Vagina (tissue), 2 donors: ENCODE measurements at regions not wholly inside any gene's neighbourhood (a gene's known extent, or its start where the extent isn't known, plus 50 kb on each side); places are given as distances from the start of the nearest gene placed in this dataset.

Source experiments
- DNase-seq, 2 donors: peaks; one replicate each; pipeline ENCODE4 v3.0.0-alpha.2; 2017; ENCODE audit errors: extremely low spot score in 2 of 2
- H3K27ac ChIP-seq: fragments of 200-600 bp; sonication (generic); one replicate; pipeline ENCODE4 v1.5.1; 2019
- H3K27me3 ChIP-seq: fragments of 200-600 bp; sonication (generic); one replicate; pipeline ENCODE4 v1.5.1; 2019
- H3K36me3 ChIP-seq, 2 donors: fragments of 200-600 bp; sonication (generic); one replicate each; pipeline ENCODE4 v1.5.1; 2017 to 2019
- H3K4me1 ChIP-seq: fragments of 200-600 bp; sonication (generic); one replicate; pipeline ENCODE4 v1.5.1; 2019
- H3K4me3 ChIP-seq, 2 donors: fragments of 200-600 bp; sonication (generic); 1 replicate in 1 of 2; 2 replicates in 1 of 2; pipeline ENCODE4 v1.5.1; 2016 to 2019
- H3K9me3 ChIP-seq: fragments of 200-600 bp; sonication (generic); one replicate; pipeline ENCODE4 v1.5.1; 2019
- POLR2A ChIP-seq, 2 donors: fragments of 450-650 bp; IDR thresholded peaks; one replicate each; pipeline ENCODE4 v1.6.1; 2017; ENCODE audit warnings: antibody characterized with exemption in 2 of 2, mild to moderate bottlenecking in 2 of 2, moderate library complexity in 2 of 2
- POLR2AphosphoS5 ChIP-seq, 2 donors: sonication (generic); formaldehyde crosslinking; IDR thresholded peaks; one replicate each; pipeline ENCODE4 v1.9.0; 2017; ENCODE audit warnings: antibody characterized with exemption in 2 of 2, mild to moderate bottlenecking in 2 of 2, low read depth in 1 of 2; ENCODE audit not compliant: insufficient read depth in 1 of 2
- intact Hi-C: fragments of 100-400 bp; cut with DNase I; formaldehyde crosslinking; loops from one replicate; pipeline ENCODE4 v1.15.1; 2023
- TF ChIP-seq, protein P1 (sequence below), 3 experiments: fragments of 450-650 bp in 2 of 3; fragments of 200-600 bp in 1 of 3; sonication (generic) in 1 of 3; IDR thresholded peaks; one replicate each; pipeline ENCODE4 v1.5.1; 2017 to 2019; ENCODE audit warnings: antibody characterized with exemption in 3 of 3, mild to moderate bottlenecking in 2 of 3, moderate library complexity in 2 of 3

DNA sequence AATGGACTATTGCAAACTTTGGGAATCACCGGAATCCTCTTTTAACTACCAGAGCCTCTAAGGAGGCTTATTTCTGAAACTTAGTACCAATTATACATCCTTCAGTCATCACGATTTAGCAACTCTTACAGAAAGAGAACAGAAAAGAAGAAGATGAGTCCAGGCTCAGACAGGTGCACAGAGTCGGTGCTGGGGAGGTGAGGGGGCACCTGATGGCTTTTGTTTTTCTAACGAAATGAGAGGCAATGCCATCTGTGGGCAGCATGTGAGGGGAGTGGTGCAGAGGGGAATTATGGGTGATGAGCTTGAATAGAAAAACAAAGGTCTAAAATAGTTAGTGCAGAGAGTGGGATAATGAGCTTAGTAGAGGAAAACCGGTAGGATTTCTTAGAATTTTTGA is 522.6 kb downstream of the CMPK2 start:
- intact Hi-C loops: no loop called here
- no peaks in the 10 kb centered on the region for H3K4me1 ChIP-seq
- no peaks in the 10 kb centered on the region for H3K36me3 ChIP-seq
- H3K27me3 ChIP-seq: no peaks in the 10 kb centered on the region
- TF ChIP-seq, protein P1, sequence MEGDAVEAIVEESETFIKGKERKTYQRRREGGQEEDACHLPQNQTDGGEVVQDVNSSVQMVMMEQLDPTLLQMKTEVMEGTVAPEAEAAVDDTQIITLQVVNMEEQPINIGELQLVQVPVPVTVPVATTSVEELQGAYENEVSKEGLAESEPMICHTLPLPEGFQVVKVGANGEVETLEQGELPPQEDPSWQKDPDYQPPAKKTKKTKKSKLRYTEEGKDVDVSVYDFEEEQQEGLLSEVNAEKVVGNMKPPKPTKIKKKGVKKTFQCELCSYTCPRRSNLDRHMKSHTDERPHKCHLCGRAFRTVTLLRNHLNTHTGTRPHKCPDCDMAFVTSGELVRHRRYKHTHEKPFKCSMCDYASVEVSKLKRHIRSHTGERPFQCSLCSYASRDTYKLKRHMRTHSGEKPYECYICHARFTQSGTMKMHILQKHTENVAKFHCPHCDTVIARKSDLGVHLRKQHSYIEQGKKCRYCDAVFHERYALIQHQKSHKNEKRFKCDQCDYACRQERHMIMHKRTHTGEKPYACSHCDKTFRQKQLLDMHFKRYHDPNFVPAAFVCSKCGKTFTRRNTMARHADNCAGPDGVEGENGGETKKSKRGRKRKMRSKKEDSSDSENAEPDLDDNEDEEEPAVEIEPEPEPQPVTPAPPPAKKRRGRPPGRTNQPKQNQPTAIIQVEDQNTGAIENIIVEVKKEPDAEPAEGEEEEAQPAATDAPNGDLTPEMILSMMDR (IDR thresholded peaks at IDR 0.05): no peak
- no peak for TF ChIP-seq POLR2AphosphoS5 (IDR thresholded peaks at IDR 0.05; ENCODE audit: insufficient read depth in 1 of 2, low read depth in 1 of 2)
- no peak for TF ChIP-seq POLR2A (IDR thresholded peaks at IDR 0.05)
- H3K9me3 ChIP-seq: no peaks in the 10 kb centered on the region
- no peak for DNase-seq
- H3K4me3 ChIP-seq: no peak overlapping the region
- no peak overlapping the region for H3K27ac ChIP-seq

DNA sequence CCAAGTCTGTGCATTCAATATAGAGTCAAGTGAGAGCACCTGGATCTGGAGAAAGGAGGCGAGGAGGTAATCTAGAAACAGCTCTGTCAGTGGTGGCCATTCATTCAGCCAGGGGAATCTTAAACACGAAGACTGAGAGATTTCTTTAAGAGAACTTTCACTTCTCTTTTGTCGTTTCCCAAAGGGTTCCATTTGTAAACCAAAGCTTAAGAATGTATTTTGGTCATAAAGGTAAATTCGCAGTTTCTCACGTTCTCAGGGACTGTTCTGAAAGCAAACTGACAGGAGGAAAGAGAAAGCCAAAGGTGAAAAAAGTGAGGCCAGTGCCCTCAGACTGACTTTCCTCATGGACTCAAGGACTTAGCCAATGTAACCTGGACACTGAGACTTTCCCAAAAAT is 513.5 kb downstream of the CMPK2 start:
- Histone ChIP-seq H3K27me3 (no peaks in the 10 kb centered on the region), H3K4me3 (no peak overlapping the region), H3K4me1 (no peaks in the 10 kb centered on the region), H3K36me3 (no peaks in the 10 kb centered on the region), H3K27ac (no peak overlapping the region), H3K9me3 (no peaks in the 10 kb centered on the region)
- TF ChIP-seq, protein P1 (IDR thresholded peaks at IDR 0.05): no peak
- TF ChIP-seq POLR2A (IDR thresholded peaks at IDR 0.05) (no peak), POLR2AphosphoS5 (IDR thresholded peaks at IDR 0.05; ENCODE audit: insufficient read depth in 1 of 2, low read depth in 1 of 2) (no peak)
- DNase-seq: no peak
- intact Hi-C loops: no loop called here

DNA sequence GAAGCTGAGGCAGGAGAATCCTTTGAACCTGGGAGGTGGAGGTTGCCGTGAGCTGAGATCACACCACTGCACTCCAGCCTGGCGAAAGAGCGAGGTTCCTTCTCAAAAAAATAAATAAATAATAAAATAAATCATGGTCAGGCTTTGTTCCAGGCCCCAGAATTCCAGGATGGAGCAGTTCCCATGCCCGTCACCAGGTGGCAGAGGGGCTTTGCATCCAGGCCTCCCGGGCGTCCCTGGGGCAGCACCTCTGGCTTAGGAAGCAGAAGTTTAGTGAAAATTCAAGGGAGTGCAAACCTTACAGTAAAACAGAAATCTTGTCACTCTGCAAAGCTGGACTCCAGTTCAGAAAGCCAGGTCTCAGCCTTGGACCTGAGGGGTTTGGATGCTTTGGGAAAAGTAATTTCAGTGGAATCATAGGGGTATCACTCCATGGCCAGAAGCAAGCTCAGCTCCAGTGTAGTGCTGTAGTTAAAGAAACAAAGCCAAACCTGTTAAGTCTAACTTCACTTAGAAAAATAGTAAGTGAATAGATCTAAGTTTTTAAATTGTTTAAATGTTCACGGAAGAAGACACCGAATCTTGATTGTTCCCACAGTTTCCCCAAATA is 512.7 kb downstream of the CMPK2 start:
- H3K36me3 ChIP-seq: no peaks in the 10 kb centered on the region
- no peaks in the 10 kb centered on the region for H3K4me1 ChIP-seq
- H3K27me3 ChIP-seq: no peaks in the 10 kb centered on the region
- intact Hi-C loops: no loop called here
- no peak for TF ChIP-seq POLR2A (IDR thresholded peaks at IDR 0.05)
- TF ChIP-seq POLR2AphosphoS5 (IDR thresholded peaks at IDR 0.05; ENCODE audit: insufficient read depth in 1 of 2, low read depth in 1 of 2): no peak
- TF ChIP-seq, protein P1 (IDR thresholded peaks at IDR 0.05): no peak
- no peak overlapping the region for H3K4me3 ChIP-seq
- DNase-seq: no peak
- H3K9me3 ChIP-seq: no peaks in the 10 kb centered on the region
- H3K27ac ChIP-seq: no peak overlapping the region

DNA sequence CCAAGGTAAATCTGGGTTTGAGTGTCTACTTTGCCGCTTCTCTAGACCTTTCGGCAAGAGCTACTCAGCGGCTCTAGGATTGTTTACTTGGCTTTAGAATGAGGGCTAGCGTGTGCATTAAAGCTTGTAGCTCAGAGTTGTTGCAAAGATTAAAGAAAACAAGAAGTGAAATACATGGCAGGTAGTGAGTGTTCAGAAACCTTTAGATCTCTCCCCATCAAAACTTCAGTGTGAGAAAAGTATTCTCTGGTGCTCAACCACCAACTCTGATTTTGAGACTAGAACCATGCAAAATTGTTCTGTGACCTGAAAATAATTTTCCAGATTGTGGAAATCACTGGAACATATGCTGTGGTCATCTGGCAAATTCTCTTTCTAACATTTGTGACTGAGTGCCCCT is 512.0 kb downstream of the CMPK2 start:
- no peak for DNase-seq
- intact Hi-C loops: no loop called here
- Histone ChIP-seq H3K27me3 (no peaks in the 10 kb centered on the region), H3K9me3 (no peaks in the 10 kb centered on the region), H3K4me1 (no peaks in the 10 kb centered on the region), H3K27ac (no peak overlapping the region), H3K4me3 (no peak overlapping the region), H3K36me3 (no peaks in the 10 kb centered on the region)
- TF ChIP-seq POLR2A (IDR thresholded peaks at IDR 0.05): no peak
- TF ChIP-seq, protein P1 (IDR thresholded peaks at IDR 0.05): no peak
- no peak for TF ChIP-seq POLR2AphosphoS5 (IDR thresholded peaks at IDR 0.05; ENCODE audit: insufficient read depth in 1 of 2, low read depth in 1 of 2)

DNA sequence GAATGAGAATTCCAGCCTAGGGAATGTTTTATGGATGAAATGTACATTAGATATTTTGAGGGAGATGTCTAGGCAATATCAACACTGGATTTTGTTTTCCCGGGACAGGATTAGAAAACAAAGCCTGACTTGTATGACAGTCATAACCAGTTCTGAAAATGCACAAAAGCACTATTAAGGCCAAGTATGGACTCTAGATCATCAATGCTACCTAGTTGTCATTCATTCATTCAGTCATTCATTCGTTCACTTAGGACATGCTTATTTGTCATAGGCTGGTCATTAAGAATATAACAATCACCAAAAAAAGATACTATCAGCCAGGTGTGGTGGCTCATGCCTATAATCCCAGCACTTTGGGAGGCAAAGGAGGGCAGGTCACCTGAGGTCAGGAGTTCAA is 511.2 kb downstream of the CMPK2 start:
- DNase-seq: no peak
- no peaks in the 10 kb centered on the region for H3K4me1 ChIP-seq
- intact Hi-C loops: no loop called here
- no peak overlapping the region for H3K4me3 ChIP-seq
- H3K9me3 ChIP-seq: no peaks in the 10 kb centered on the region
- H3K27ac ChIP-seq: no peak overlapping the region
- H3K27me3 ChIP-seq: no peaks in the 10 kb centered on the region
- H3K36me3 ChIP-seq: no peaks in the 10 kb centered on the region
- TF ChIP-seq POLR2AphosphoS5 (IDR thresholded peaks at IDR 0.05; ENCODE audit: insufficient read depth in 1 of 2, low read depth in 1 of 2) (no peak), POLR2A (IDR thresholded peaks at IDR 0.05) (no peak)
- TF ChIP-seq, protein P1 (IDR thresholded peaks at IDR 0.05): no peak
